Upper lobe of left lung (tissue), 4 donors: ENCODE measurements at regions not wholly inside any gene's neighbourhood (a gene's known extent, or its start where the extent isn't known, plus 50 kb on each side); places are given as distances from the start of the nearest gene placed in this dataset.

Experiments
- EP300 ChIP-seq, 4 donors: sonication (generic); formaldehyde crosslinking; IDR thresholded peaks; one replicate each; pipeline ENCODE4 v1.5.1; 2017; ENCODE audit warnings: antibody characterized with exemption in 4 of 4, control low read depth in 2 of 4
- POLR2A ChIP-seq, 4 donors: fragments of 450-650 bp; IDR thresholded peaks; one replicate each; pipeline ENCODE4 v1.5.1; 2016 to 2017; ENCODE audit warnings: antibody characterized with exemption in 4 of 4, mild to moderate bottlenecking in 2 of 4
- POLR2AphosphoS5 ChIP-seq, 2 donors: sonication (generic); formaldehyde crosslinking; IDR thresholded peaks; one replicate each; pipeline ENCODE4 v1.5.1; 2017; ENCODE audit warnings: antibody characterized with exemption in 2 of 2
- TF ChIP-seq, protein P1 (sequence below), 6 experiments: fragments of 450-650 bp in 4 of 6; fragments of 200-600 bp in 2 of 6; sonication (generic) in 2 of 6; IDR thresholded peaks; one replicate each; pipeline ENCODE4 v1.5.1; 2016 to 2019; ENCODE audit warnings: antibody characterized with exemption in 6 of 6

DNA sequence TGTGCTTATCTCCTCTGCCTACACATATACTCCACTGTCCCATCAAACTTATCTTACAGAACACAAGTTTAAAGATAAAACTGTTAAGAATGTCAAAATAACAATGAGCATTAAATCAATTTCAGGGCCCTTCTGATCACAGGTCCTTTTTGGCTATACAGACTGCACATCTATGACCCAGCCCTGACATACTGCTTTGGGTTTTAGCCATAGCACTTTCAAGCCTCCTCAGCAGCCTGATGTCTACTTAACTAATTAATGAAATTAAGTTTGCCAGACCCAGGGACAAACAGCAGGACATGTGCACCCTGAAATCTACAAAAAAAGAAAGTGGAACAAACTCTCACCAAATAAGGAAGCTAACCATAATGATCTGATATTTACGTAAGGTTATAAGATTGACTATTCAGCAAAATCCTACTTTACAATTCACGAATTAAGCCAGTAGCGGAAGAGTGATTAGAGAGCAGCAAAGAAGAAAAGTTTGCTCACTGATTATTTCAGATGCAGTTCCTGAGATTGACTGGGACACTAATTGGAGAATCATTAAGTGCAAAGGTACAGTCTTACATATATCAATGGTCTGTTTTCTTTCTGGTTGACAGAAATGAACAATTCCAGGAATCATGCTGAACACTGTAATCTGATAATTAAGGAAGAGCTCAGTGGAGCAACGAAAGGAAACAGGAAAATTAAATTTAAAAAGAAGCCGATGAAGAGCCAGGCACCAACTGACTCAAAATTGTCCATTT, 669.3 kb upstream of the LRRN3 start:
- TF ChIP-seq, protein P1, sequence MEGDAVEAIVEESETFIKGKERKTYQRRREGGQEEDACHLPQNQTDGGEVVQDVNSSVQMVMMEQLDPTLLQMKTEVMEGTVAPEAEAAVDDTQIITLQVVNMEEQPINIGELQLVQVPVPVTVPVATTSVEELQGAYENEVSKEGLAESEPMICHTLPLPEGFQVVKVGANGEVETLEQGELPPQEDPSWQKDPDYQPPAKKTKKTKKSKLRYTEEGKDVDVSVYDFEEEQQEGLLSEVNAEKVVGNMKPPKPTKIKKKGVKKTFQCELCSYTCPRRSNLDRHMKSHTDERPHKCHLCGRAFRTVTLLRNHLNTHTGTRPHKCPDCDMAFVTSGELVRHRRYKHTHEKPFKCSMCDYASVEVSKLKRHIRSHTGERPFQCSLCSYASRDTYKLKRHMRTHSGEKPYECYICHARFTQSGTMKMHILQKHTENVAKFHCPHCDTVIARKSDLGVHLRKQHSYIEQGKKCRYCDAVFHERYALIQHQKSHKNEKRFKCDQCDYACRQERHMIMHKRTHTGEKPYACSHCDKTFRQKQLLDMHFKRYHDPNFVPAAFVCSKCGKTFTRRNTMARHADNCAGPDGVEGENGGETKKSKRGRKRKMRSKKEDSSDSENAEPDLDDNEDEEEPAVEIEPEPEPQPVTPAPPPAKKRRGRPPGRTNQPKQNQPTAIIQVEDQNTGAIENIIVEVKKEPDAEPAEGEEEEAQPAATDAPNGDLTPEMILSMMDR (IDR thresholded peaks at IDR 0.05) = no peak
- no peak for TF ChIP-seq POLR2AphosphoS5 (IDR thresholded peaks at IDR 0.05)
- no peak for TF ChIP-seq POLR2A (IDR thresholded peaks at IDR 0.05)
- no peak for TF ChIP-seq EP300 (IDR thresholded peaks at IDR 0.05)
